ENCODE measurements at regions not wholly inside any gene's neighbourhood (a gene's known extent, or its start where the extent isn't known, plus 50 kb on each side); places are given as distances from the start of the nearest gene placed in this dataset.
"Not testable (repeated sequence)": the region's sequence is repeated elsewhere in the genome, so short reads cannot be mapped to it uniquely, and the experiment has no call there.

GRCh38 chr5:88092958-88093605 lies 175.6 kb downstream of the TMEM161B start:
- DNase-seq (ENCODE audit: low read depth in 2 of 2), result no peak

GRCh38 chr5:88092358-88092757 lies 176.3 kb downstream of the TMEM161B start:
- no peak for DNase-seq (ENCODE audit: low read depth in 2 of 2)

GRCh38 chr5:88090506-88090905 lies 178.1 kb downstream of the TMEM161B start:
- no peak for DNase-seq (ENCODE audit: low read depth in 2 of 2)

GRCh38 chr5:88089719-88090390 lies 178.8 kb downstream of the TMEM161B start:
- DNase-seq (ENCODE audit: low read depth in 2 of 2), result no peak

GRCh38 chr5:88085462-88085861 lies 183.2 kb downstream of the TMEM161B start:
- no peak for DNase-seq (ENCODE audit: low read depth in 2 of 2)

GRCh38 chr5:88081877-88082276 lies 186.8 kb downstream of the TMEM161B start:
- no peak for DNase-seq (ENCODE audit: low read depth in 2 of 2)

- DNase-seq (ENCODE audit: low read depth in 2 of 2), result no peak
These were observed 204.8 kb downstream of the TMEM161B start for GRCh38 chr5:88063813-88064212.

- DNase-seq (ENCODE audit: low read depth in 2 of 2), result no peak
These were observed 208.5 kb downstream of the TMEM161B start for GRCh38 chr5:88060194-88060593.

- no peak for DNase-seq (ENCODE audit: low read depth in 2 of 2)
These were observed 210.0 kb downstream of the TMEM161B start for GRCh38 chr5:88058625-88059024.

GRCh38 chr5:88052468-88052867 lies 216.2 kb downstream of the TMEM161B start:
- not testable (repeated sequence) for DNase-seq (ENCODE audit: low read depth in 2 of 2)

- DNase-seq (ENCODE audit: low read depth in 2 of 2), result no peak
These were observed 217.5 kb downstream of the TMEM161B start for GRCh38 chr5:88051148-88051547.

- no peak for DNase-seq (ENCODE audit: low read depth in 2 of 2)
These were observed 218.9 kb downstream of the TMEM161B start for GRCh38 chr5:88049737-88050136.

GRCh38 chr5:88049156-88049555 lies 219.5 kb downstream of the TMEM161B start:
- no peak for DNase-seq (ENCODE audit: low read depth in 2 of 2)

GRCh38 chr5:88045931-88046461 lies 222.6 kb downstream of the TMEM161B start:
- DNase-seq (ENCODE audit: low read depth in 2 of 2), result no peak

GRCh38 chr5:88045165-88045564 lies 223.5 kb downstream of the TMEM161B start:
- DNase-seq (ENCODE audit: low read depth in 2 of 2), result no peak

GRCh38 chr5:88034520-88034919 lies 234.1 kb downstream of the TMEM161B start:
- no peak for DNase-seq (ENCODE audit: low read depth in 2 of 2)

GRCh38 chr5:88033191-88033590 lies 235.5 kb downstream of the TMEM161B start:
- no peak for DNase-seq (ENCODE audit: low read depth in 2 of 2)

- DNase-seq (ENCODE audit: low read depth in 2 of 2), result no peak
These were observed 239.6 kb downstream of the TMEM161B start for GRCh38 chr5:88029011-88029410.

- no peak for DNase-seq (ENCODE audit: low read depth in 2 of 2)
These were observed 247.5 kb downstream of the TMEM161B start for GRCh38 chr5:88021141-88021540.

- not testable (repeated sequence) for DNase-seq (ENCODE audit: low read depth in 2 of 2)
These were observed 253.7 kb downstream of the TMEM161B start for GRCh38 chr5:88014984-88015383.

- no peak for DNase-seq (ENCODE audit: low read depth in 2 of 2)
These were observed 267.8 kb downstream of the TMEM161B start for GRCh38 chr5:88000877-88001276.

GRCh38 chr5:87997662-87998061 lies 271.0 kb downstream of the TMEM161B start:
- no peak for DNase-seq (ENCODE audit: low read depth in 2 of 2)

- DNase-seq (ENCODE audit: low read depth in 2 of 2), result no peak
These were observed 302.4 kb downstream of the TMEM161B start for GRCh38 chr5:87966213-87966612.

Measured in fibroblast of skin of left quadriceps (primary cell).